SH-SY5Y (cell line): ENCODE measurements at regions not wholly inside any gene's neighbourhood (a gene's known extent, or its start where the extent isn't known, plus 50 kb on each side); places are given as distances from the start of the nearest gene placed in this dataset.

Source experiments
- GATA2 ChIP-seq: IDR thresholded peaks from 2 replicates; pipeline ENCODE4 v1.6.1; 2011; ENCODE audit warnings: mild to moderate bottlenecking, low read depth, low read length
- GATA3 ChIP-seq: IDR thresholded peaks from 2 replicates; pipeline ENCODE4 v1.6.1; 2011; ENCODE audit warnings: low read depth, mild to moderate bottlenecking, low read length, moderate library complexity

DNA sequence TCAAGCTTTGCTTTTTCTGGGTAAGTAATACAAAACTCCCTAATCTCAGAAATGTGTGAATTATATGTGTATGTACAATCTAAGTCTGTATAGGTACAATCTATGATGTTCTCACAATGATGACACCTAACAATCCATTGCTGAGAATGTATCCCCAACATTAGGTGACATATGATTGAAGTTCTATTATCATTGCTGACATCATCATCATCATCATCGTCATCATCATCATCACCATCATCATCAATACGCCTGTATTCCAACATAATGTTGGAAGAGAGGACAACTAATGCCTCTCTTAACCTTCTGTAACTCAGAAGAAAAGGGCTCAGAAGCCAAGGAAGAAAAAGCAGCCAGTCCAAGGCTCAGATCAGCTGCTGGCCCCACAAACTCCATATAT lies 84.2 kb upstream of the FBXO11 start:
- TF ChIP-seq GATA2 (no peak), GATA3 (no peak)
